SK-N-SH treated with all-trans-retinoic acid at 6 μM for 48 hours (cell line): ENCODE measurements at regions not wholly inside any gene's neighbourhood (a gene's known extent, or its start where the extent isn't known, plus 50 kb on each side); places are given as distances from the start of the nearest gene placed in this dataset.

Experiments used
- ATAC-seq: fragments of 200-7000 bp; cut with Tn5 transposase; 3 replicates; pipeline ENCODE4 v1.9.1; 2020; ENCODE audit warnings: mild to moderate bottlenecking, moderate library complexity
- ARNTL ChIP-seq: fragments of 450-650 bp; formaldehyde crosslinking; IDR thresholded peaks from 2 replicates; pipeline ENCODE4 v1.5.0; 2020; ENCODE audit warnings: low read depth, mild to moderate bottlenecking, moderate library complexity, borderline replicate concordance
- BACH2 ChIP-seq: fragments of 250-450 bp; sonication (Bioruptor Pico); IDR thresholded peaks from 2 replicates; pipeline ENCODE4 v1.9.0; 2021; ENCODE audit warnings: mild to moderate bottlenecking, borderline replicate concordance
- CSDC2 ChIP-seq: fragments of 250-450 bp; sonication (Bioruptor Pico); IDR thresholded peaks from 2 replicates; pipeline ENCODE4 v1.5.0; 2020; ENCODE audit warnings: mild to moderate bottlenecking, moderate library complexity
- CSRNP3 ChIP-seq: fragments of 250-450 bp; sonication (Bioruptor Pico); IDR thresholded peaks from 2 replicates; pipeline ENCODE4 v1.5.1; 2021; ENCODE audit warnings: mild to moderate bottlenecking, moderate library complexity
- ESRRG ChIP-seq: fragments of 250-450 bp; sonication (Bioruptor Pico); IDR thresholded peaks from 2 replicates; pipeline ENCODE4 v1.6.1; 2021; ENCODE audit warnings: mild to moderate bottlenecking
- GLIS3 ChIP-seq: fragments of 250-450 bp; sonication (Bioruptor Pico); IDR thresholded peaks from 2 replicates; pipeline ENCODE4 v1.5.0; 2020; ENCODE audit warnings: mild to moderate bottlenecking, moderate library complexity
- ISL1 ChIP-seq: fragments of 250-450 bp; sonication (Bioruptor Pico); IDR thresholded peaks from 2 replicates; pipeline ENCODE4 v2.1.2; 2022; ENCODE audit warnings: mild to moderate bottlenecking, moderate library complexity
- OSR1 ChIP-seq: fragments of 250-450 bp; sonication (Bioruptor Pico); IDR thresholded peaks from 2 replicates; pipeline ENCODE4 v1.8.0; 2022; ENCODE audit warnings: moderate library complexity, mild to moderate bottlenecking, inconsistent platforms
- PPARA ChIP-seq: fragments of 250-450 bp; sonication (Bioruptor Pico); IDR thresholded peaks from 2 replicates; pipeline ENCODE4 v1.5.0; 2020; ENCODE audit warnings: mild to moderate bottlenecking, borderline replicate concordance
- RARB ChIP-seq: fragments of 250-450 bp; sonication (Bioruptor Pico); IDR thresholded peaks from 2 replicates; pipeline ENCODE4 v1.8.0; 2021; ENCODE audit warnings: mild to moderate bottlenecking, moderate library complexity
- SNAI2 ChIP-seq: fragments of 250-450 bp; sonication (Bioruptor Pico); IDR thresholded peaks from 2 replicates; pipeline ENCODE4 v1.5.0; 2020; ENCODE audit warnings: mild to moderate bottlenecking, moderate library complexity
- TCF4 ChIP-seq: fragments of 250-450 bp; sonication (Bioruptor Pico); IDR thresholded peaks from 2 replicates; pipeline ENCODE4 v1.8.0; 2021; ENCODE audit warnings: mild to moderate bottlenecking, moderate library complexity, borderline replicate concordance
- TOX ChIP-seq: fragments of 250-450 bp; sonication (Bioruptor Pico); IDR thresholded peaks from 2 replicates; pipeline ENCODE4 v1.8.0; 2021; ENCODE audit warnings: mild to moderate bottlenecking, moderate library complexity, borderline replicate concordance
- ZC3H10 ChIP-seq: fragments of 250-450 bp; sonication (Bioruptor Pico); IDR thresholded peaks from 2 replicates; pipeline ENCODE4 v1.5.1; 2021; ENCODE audit warnings: mild to moderate bottlenecking, moderate library complexity
- ZFP3 ChIP-seq: fragments of 250-450 bp; sonication (Bioruptor Pico); IDR thresholded peaks from 2 replicates; pipeline ENCODE4 v1.5.0; 2020; ENCODE audit warnings: mild to moderate bottlenecking, moderate library complexity
- ZFP30 ChIP-seq: fragments of 450-650 bp; formaldehyde crosslinking; IDR thresholded peaks from 2 replicates; pipeline ENCODE4 v1.5.0; 2022; ENCODE audit warnings: mild to moderate bottlenecking, moderate library complexity
- ZNF565 ChIP-seq: fragments of 450-650 bp; formaldehyde crosslinking; conservative IDR thresholded peaks from 2 replicates; pipeline ENCODE4 v1.5.0; 2020; ENCODE audit warnings: low read depth, mild to moderate bottlenecking, moderate library complexity
- ZNF70 ChIP-seq: fragments of 450-650 bp; formaldehyde crosslinking; IDR thresholded peaks from 2 replicates; pipeline ENCODE4 v1.5.0; 2020; ENCODE audit warnings: mild to moderate bottlenecking, moderate library complexity
- ZNF8 ChIP-seq: fragments of 450-650 bp; formaldehyde crosslinking; IDR thresholded peaks from 2 replicates; pipeline ENCODE4 v1.5.0; 2020; ENCODE audit warnings: mild to moderate bottlenecking, moderate library complexity
- TF ChIP-seq, protein P1 (sequence below): fragments of 250-450 bp; sonication (Bioruptor Pico); IDR thresholded peaks from 2 replicates; pipeline ENCODE4 v1.8.0; 2020; ENCODE audit warnings: mild to moderate bottlenecking, moderate library complexity, borderline replicate concordance
- TF ChIP-seq, protein P2 (sequence below): fragments of 250-450 bp; sonication (Bioruptor Pico); IDR thresholded peaks from 2 replicates; pipeline ENCODE4 v1.5.1; 2020; ENCODE audit warnings: low read depth, mild to moderate bottlenecking, moderate library complexity
- TF ChIP-seq, protein P3 (sequence below): fragments of 250-450 bp; sonication (Bioruptor Pico); IDR thresholded peaks from 2 replicates; pipeline ENCODE4 v1.5.0; 2020; ENCODE audit warnings: mild to moderate bottlenecking, moderate library complexity
- TF ChIP-seq, protein P4 (sequence below): fragments of 250-450 bp; sonication (Bioruptor Pico); IDR thresholded peaks from 2 replicates; pipeline ENCODE4 v1.8.0; 2021; ENCODE audit warnings: low read depth, mild to moderate bottlenecking, moderate library complexity, borderline replicate concordance

DNA sequence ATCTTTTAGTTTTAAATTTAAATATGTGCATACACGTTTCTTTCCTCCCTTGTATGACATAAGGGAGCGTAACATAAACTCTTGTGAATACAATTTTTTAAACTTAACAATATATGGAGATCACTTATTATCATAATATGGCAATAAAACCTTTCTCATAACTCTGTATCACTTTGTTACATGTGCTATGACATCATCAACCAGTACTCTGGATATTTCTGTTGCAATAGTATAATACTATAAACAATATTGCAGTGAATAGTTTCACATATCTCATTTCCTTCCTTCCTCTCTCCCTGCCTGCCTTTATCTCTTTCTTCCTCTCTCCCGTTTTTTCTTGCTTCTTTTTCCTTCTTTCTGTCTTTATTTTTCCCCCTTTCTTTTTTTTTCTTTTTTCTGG, 1278.0 kb upstream of the CNTN5 start:
- TF ChIP-seq, protein P1, sequence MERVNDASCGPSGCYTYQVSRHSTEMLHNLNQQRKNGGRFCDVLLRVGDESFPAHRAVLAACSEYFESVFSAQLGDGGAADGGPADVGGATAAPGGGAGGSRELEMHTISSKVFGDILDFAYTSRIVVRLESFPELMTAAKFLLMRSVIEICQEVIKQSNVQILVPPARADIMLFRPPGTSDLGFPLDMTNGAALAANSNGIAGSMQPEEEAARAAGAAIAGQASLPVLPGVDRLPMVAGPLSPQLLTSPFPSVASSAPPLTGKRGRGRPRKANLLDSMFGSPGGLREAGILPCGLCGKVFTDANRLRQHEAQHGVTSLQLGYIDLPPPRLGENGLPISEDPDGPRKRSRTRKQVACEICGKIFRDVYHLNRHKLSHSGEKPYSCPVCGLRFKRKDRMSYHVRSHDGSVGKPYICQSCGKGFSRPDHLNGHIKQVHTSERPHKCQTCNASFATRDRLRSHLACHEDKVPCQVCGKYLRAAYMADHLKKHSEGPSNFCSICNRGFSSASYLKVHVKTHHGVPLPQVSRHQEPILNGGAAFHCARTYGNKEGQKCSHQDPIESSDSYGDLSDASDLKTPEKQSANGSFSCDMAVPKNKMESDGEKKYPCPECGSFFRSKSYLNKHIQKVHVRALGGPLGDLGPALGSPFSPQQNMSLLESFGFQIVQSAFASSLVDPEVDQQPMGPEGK (CRISPR knock-in tag), result no peak
- TF ChIP-seq ARNTL (CRISPR knock-in tag), result no peak
- TF ChIP-seq TCF4 (CRISPR knock-in tag), result no peak
- no peak for TF ChIP-seq PPARA (CRISPR knock-in tag)
- TF ChIP-seq OSR1 (CRISPR knock-in tag), result no peak
- TF ChIP-seq RARB (CRISPR knock-in tag), result no peak
- TF ChIP-seq SNAI2 (CRISPR knock-in tag), result no peak
- TF ChIP-seq, protein P2, sequence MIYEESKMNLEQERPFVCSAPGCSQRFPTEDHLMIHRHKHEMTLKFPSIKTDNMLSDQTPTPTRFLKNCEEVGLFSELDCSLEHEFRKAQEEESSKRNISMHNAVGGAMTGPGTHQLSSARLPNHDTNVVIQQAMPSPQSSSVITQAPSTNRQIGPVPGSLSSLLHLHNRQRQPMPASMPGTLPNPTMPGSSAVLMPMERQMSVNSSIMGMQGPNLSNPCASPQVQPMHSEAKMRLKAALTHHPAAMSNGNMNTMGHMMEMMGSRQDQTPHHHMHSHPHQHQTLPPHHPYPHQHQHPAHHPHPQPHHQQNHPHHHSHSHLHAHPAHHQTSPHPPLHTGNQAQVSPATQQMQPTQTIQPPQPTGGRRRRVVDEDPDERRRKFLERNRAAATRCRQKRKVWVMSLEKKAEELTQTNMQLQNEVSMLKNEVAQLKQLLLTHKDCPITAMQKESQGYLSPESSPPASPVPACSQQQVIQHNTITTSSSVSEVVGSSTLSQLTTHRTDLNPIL, result no peak
- no peak for TF ChIP-seq ZFP30
- TF ChIP-seq ZNF565, result no peak
- TF ChIP-seq, protein P3, sequence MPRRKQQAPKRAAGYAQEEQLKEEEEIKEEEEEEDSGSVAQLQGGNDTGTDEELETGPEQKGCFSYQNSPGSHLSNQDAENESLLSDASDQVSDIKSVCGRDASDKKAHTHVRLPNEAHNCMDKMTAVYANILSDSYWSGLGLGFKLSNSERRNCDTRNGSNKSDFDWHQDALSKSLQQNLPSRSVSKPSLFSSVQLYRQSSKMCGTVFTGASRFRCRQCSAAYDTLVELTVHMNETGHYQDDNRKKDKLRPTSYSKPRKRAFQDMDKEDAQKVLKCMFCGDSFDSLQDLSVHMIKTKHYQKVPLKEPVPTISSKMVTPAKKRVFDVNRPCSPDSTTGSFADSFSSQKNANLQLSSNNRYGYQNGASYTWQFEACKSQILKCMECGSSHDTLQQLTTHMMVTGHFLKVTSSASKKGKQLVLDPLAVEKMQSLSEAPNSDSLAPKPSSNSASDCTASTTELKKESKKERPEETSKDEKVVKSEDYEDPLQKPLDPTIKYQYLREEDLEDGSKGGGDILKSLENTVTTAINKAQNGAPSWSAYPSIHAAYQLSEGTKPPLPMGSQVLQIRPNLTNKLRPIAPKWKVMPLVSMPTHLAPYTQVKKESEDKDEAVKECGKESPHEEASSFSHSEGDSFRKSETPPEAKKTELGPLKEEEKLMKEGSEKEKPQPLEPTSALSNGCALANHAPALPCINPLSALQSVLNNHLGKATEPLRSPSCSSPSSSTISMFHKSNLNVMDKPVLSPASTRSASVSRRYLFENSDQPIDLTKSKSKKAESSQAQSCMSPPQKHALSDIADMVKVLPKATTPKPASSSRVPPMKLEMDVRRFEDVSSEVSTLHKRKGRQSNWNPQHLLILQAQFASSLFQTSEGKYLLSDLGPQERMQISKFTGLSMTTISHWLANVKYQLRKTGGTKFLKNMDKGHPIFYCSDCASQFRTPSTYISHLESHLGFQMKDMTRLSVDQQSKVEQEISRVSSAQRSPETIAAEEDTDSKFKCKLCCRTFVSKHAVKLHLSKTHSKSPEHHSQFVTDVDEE (CRISPR knock-in tag), result no peak
- no peak for TF ChIP-seq ISL1 (CRISPR knock-in tag)
- TF ChIP-seq TOX (CRISPR knock-in tag), result no peak
- TF ChIP-seq GLIS3, result no peak
- TF ChIP-seq, protein P4, sequence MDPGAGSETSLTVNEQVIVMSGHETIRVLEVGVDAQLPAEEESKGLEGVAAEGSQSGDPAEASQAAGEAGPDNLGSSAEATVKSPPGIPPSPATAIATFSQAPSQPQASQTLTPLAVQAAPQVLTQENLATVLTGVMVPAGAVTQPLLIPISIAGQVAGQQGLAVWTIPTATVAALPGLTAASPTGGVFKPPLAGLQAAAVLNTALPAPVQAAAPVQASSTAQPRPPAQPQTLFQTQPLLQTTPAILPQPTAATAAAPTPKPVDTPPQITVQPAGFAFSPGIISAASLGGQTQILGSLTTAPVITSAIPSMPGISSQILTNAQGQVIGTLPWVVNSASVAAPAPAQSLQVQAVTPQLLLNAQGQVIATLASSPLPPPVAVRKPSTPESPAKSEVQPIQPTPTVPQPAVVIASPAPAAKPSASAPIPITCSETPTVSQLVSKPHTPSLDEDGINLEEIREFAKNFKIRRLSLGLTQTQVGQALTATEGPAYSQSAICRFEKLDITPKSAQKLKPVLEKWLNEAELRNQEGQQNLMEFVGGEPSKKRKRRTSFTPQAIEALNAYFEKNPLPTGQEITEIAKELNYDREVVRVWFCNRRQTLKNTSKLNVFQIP, result no peak
- no peak for TF ChIP-seq BACH2 (CRISPR knock-in tag)
- TF ChIP-seq ZNF70 (CRISPR knock-in tag), result no peak
- TF ChIP-seq ZNF8 (CRISPR knock-in tag), result no peak
- no peak for TF ChIP-seq CSDC2 (CRISPR knock-in tag)
- no peak for TF ChIP-seq ESRRG (CRISPR knock-in tag)

DNA sequence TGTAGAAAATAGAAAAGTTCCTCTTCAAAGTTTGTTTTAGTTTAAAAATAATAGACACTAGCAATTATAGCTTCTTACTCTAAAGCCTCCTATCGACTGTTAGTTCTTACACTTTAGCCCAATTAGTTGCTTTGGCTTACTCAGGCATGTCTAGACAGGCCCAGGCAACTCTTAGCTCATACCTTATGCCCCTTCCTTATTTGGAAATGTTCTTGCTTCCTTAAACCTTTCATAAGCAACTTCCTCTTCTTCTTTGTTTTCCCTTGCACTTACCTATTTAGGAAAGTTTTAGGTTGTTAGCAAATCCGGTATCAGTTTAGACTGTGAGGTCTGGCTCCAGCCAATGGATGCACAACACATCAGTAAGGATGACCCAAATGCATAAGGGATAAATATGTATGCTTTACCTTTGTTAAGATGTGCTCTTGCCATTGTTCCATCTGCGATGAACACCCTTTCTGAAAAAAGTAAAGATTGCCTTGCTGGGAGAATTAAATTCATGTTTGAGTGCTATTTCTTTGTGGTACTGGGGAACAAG, 1277.5 kb upstream of the CNTN5 start:
- no peak for ATAC-seq
- TF ChIP-seq ZC3H10 (CRISPR knock-in tag), result no peak

More for the DNA sequence above, 1278.0 kb upstream of the CNTN5 start:
- no peak for ATAC-seq

DNA sequence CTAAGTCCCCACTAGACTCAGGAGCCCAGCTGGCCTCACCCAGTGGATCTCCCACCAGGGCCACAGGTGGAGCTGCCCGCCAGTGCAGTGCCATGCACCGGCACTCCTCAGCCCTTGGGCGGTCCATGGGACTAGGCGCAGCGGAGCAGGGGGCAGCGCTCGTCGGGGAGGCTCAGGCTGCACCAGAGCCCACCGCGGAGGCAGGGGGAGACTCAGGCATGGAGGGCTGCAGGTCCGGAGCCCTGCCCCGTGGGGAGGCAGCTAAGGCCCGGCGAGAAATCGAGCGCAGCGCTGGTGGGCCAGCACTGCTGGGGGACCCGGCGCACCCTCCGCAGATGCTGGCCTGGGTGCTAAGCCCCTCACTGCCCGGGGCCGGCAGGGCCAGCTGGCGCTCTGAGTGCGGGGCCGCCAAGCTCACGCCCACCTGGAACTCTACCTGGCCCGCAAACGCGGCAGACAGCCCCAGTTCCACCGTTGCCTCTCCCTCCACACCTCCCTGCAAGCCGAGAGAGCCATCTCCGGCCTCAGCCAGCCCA, 1275.2 kb upstream of the CNTN5 start:
- TF ChIP-seq SNAI2 (CRISPR knock-in tag) (no peak), ISL1 (CRISPR knock-in tag) (no peak), ZNF70 (CRISPR knock-in tag) (no peak), CSRNP3 (no peak), ZC3H10 (CRISPR knock-in tag) (no peak), RARB (CRISPR knock-in tag) (no peak), OSR1 (CRISPR knock-in tag) (no peak), PPARA (CRISPR knock-in tag) (no peak), BACH2 (CRISPR knock-in tag) (no peak), ZNF8 (CRISPR knock-in tag) (no peak), TOX (CRISPR knock-in tag) (no peak), ZFP3 (CRISPR knock-in tag) (no peak)
- TF ChIP-seq, protein P4, result no peak
- TF ChIP-seq, protein P3 (CRISPR knock-in tag), result no peak
- no peak for ATAC-seq
